M059J (cell line): ENCODE measurements at regions not wholly inside any gene's neighbourhood (a gene's known extent, or its start where the extent isn't known, plus 50 kb on each side); places are given as distances from the start of the nearest gene placed in this dataset.
"Not testable (repeated sequence)": the region's sequence is repeated elsewhere in the genome, so short reads cannot be mapped to it uniquely, and the experiment has no call there.

Source experiments
- DNase-seq: peaks from one replicate; pipeline ENCODE4 v3.0.0-alpha.2; 2012; ENCODE audit warnings: low read depth

GRCh38 chr20:25864963-25865714 is 168.5 kb upstream of the ZNF337 start:
- not testable (repeated sequence) for DNase-seq

GRCh38 chr20:25864326-25864962 is 167.8 kb upstream of the ZNF337 start:
- DNase-seq = no peak

- no peak for DNase-seq
Measured at GRCh38 chr20:25863536-25864325, 167.1 kb upstream of the ZNF337 start.

- peak; percentile 90 for DNase-seq
Measured at GRCh38 chr20:25862967-25863530, 166.4 kb upstream of the ZNF337 start.

GRCh38 chr20:25860531-25861150 is 164.0 kb upstream of the ZNF337 start:
- peak; percentile 47 for DNase-seq

GRCh38 chr20:25859649-25860530 is 163.2 kb upstream of the ZNF337 start:
- DNase-seq = peak; percentile 87

- DNase-seq = no peak
Measured at GRCh38 chr20:25858495-25859425, 162.1 kb upstream of the ZNF337 start.

GRCh38 chr20:25857091-25857788 is 160.6 kb upstream of the ZNF337 start:
- DNase-seq = not testable (repeated sequence)

GRCh38 chr20:25856256-25856884 is 159.7 kb upstream of the ZNF337 start:
- no peak for DNase-seq

GRCh38 chr20:25855451-25856156 is 159.0 kb upstream of the ZNF337 start:
- not testable (repeated sequence) for DNase-seq

GRCh38 chr20:25854666-25855065 is 158.0 kb upstream of the ZNF337 start:
- DNase-seq = not testable (repeated sequence)

- peak; percentile 80 for DNase-seq
Measured at GRCh38 chr20:25853718-25854388, 157.2 kb upstream of the ZNF337 start.

- DNase-seq = peak; percentile 35
Measured at GRCh38 chr20:25852968-25853717, 156.5 kb upstream of the ZNF337 start.

GRCh38 chr20:25850133-25850532 is 153.5 kb upstream of the ZNF337 start:
- DNase-seq = not testable (repeated sequence)

- DNase-seq = no peak
Measured at GRCh38 chr20:25848222-25848621, 151.6 kb upstream of the ZNF337 start.

- DNase-seq = not testable (repeated sequence)
Measured at GRCh38 chr20:25844640-25845039, 148.0 kb upstream of the ZNF337 start.
